Body of pancreas (tissue), 4 donors: ENCODE measurements at regions not wholly inside any gene's neighbourhood (a gene's known extent, or its start where the extent isn't known, plus 50 kb on each side); places are given as distances from the start of the nearest gene placed in this dataset.

ENCODE experiments used
- CTCF ChIP-seq, 7 experiments: fragments of 450-650 bp in 4 of 7; fragments of 200-600 bp in 3 of 7; sonication (generic) in 3 of 7; IDR thresholded peaks; one replicate each; pipeline ENCODE4 v1.5.1; 2016 to 2019; ENCODE audit warnings: antibody characterized with exemption in 7 of 7
- POLR2A ChIP-seq, 3 donors: fragments of 450-650 bp; IDR thresholded peaks; one replicate each; pipeline ENCODE4 v1.6.1; 2016; ENCODE audit warnings: antibody characterized with exemption in 3 of 3, mild to moderate bottlenecking in 2 of 3

DNA sequence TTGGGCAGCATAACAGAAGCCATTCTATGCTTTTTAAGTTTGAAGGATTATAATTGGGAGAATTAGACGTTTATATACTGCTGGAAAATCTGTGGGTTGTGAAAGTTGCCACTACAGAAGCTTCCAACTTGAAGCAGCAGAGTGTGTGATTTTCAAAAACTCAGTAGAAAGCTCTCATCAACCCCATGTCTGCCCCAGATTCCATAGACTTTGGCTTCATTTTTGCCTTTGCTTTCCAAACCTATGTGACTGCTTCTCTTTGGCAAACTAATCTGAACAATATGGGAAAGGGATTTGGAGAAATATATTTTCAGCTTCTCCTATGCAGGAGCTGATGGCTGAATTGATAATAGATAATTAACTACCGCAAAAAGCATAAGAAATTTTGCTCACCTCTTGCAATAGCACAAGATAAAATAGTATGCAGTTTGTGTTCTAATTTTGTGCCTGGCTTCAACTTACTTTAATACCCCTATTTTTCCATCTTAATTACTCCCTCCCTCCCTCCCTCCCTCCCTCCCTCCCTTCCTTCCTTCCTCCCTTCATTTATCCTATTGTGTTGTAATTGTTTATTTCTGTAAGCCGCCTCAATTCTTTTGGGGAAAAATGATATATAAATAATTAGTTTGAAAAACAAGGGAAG is 214.1 kb upstream of the HS3ST5 start:
- TF ChIP-seq CTCF (IDR thresholded peaks at IDR 0.05): no peak
- no peak for TF ChIP-seq POLR2A (IDR thresholded peaks at IDR 0.05)
